MG63 (cell line): ENCODE measurements at regions not wholly inside any gene's neighbourhood (a gene's known extent, or its start where the extent isn't known, plus 50 kb on each side); places are given as distances from the start of the nearest gene placed in this dataset.
"Not testable (repeated sequence)": the region's sequence is repeated elsewhere in the genome, so short reads cannot be mapped to it uniquely, and the experiment has no call there.

Experiments used
- DNase-seq: peaks from one replicate; pipeline ENCODE4 v3.0.0-alpha.2; 2020
- H3K27me3 ChIP-seq: fragments of 250-450 bp; sonication (Bioruptor Pico); 2 replicates; pipeline ENCODE4 v1.5.1; 2020; ENCODE audit warnings: mild to moderate bottlenecking, moderate library complexity
- H3K36me3 ChIP-seq: fragments of 250-450 bp; sonication (Bioruptor Pico); 2 replicates; pipeline ENCODE4 v1.5.1; 2020; ENCODE audit warnings: mild to moderate bottlenecking, moderate library complexity
- H3K4me3 ChIP-seq: fragments of 250-450 bp; sonication (Bioruptor Pico); 2 replicates; pipeline ENCODE4 v1.5.1; 2020; ENCODE audit warnings: mild to moderate bottlenecking, moderate library complexity
- H3K9me3 ChIP-seq: fragments of 250-450 bp; sonication (Bioruptor Pico); 2 replicates; pipeline ENCODE4 v1.5.1; 2020; ENCODE audit warnings: mild to moderate bottlenecking, moderate library complexity

GRCh38 chr17:71760062-71760720 is 360.6 kb upstream of the SOX9 start:
- H3K9me3 ChIP-seq = no peaks in the 10 kb centered on the region
- H3K4me3 ChIP-seq = no peak overlapping the region
- DNase-seq = no peak
- H3K27me3 ChIP-seq = peaks cover 3% of the 10 kb centered on the region; the same call in 1 of the 2 replicates
- H3K36me3 ChIP-seq = no peaks in the 10 kb centered on the region

- no peaks in the 10 kb centered on the region for H3K9me3 ChIP-seq
- no peak for DNase-seq
- H3K36me3 ChIP-seq = no peaks in the 10 kb centered on the region
- no peak overlapping the region for H3K4me3 ChIP-seq
- peaks cover 3% of the 10 kb centered on the region; the same call in 1 of the 2 replicates for H3K27me3 ChIP-seq
These were observed 358.3 kb upstream of the SOX9 start for GRCh38 chr17:71762526-71762925.

GRCh38 chr17:71764505-71764904 is 356.3 kb upstream of the SOX9 start:
- H3K36me3 ChIP-seq = no peaks in the 10 kb centered on the region
- no peaks in the 10 kb centered on the region for H3K27me3 ChIP-seq
- no peak overlapping the region for H3K4me3 ChIP-seq
- DNase-seq = peak; percentile 11
- no peaks in the 10 kb centered on the region for H3K9me3 ChIP-seq

GRCh38 chr17:71765437-71765836 is 355.4 kb upstream of the SOX9 start:
- DNase-seq = no peak
- Histone ChIP-seq H3K4me3 (no peak overlapping the region), H3K9me3 (no peaks in the 10 kb centered on the region), H3K36me3 (no peaks in the 10 kb centered on the region), H3K27me3 (0 out of 2 replicates have a peak, but pooled peaks cover 3% of the 10 kb centered on the region)

- Histone ChIP-seq H3K36me3 (no peaks in the 10 kb centered on the region), H3K4me3 (no peak overlapping the region), H3K9me3 (no peaks in the 10 kb centered on the region), H3K27me3 (peaks cover 6% of the 10 kb centered on the region; the same call in 1 of the 2 replicates)
- DNase-seq = no peak
These were observed 351.0 kb upstream of the SOX9 start for GRCh38 chr17:71769850-71770249.

- no peak overlapping the region for H3K4me3 ChIP-seq
These were observed 343.7 kb upstream of the SOX9 start for GRCh38 chr17:71777048-71777640.

GRCh38 chr17:71779482-71779881 is 341.3 kb upstream of the SOX9 start:
- Histone ChIP-seq H3K36me3 (no peaks in the 10 kb centered on the region), H3K27me3 (peaks cover 5% of the 10 kb centered on the region; the same call in 1 of the 2 replicates), H3K9me3 (no peaks in the 10 kb centered on the region), H3K4me3 (no peak overlapping the region)
- no peak for DNase-seq

More at GRCh38 chr17:71777048-71777640, 343.7 kb upstream of the SOX9 start:
- Histone ChIP-seq H3K9me3 (no peaks in the 10 kb centered on the region), H3K27me3 (peaks cover 6% of the 10 kb centered on the region; the same call in 1 of the 2 replicates), H3K36me3 (no peaks in the 10 kb centered on the region)
- no peak for DNase-seq

GRCh38 chr17:71780596-71780995 is 340.2 kb upstream of the SOX9 start:
- no peak for DNase-seq
- H3K9me3 ChIP-seq = no peaks in the 10 kb centered on the region
- H3K27me3 ChIP-seq = 0 out of 2 replicates have a peak, but pooled peaks cover 3% of the 10 kb centered on the region
- H3K4me3 ChIP-seq = no peak overlapping the region
- no peaks in the 10 kb centered on the region for H3K36me3 ChIP-seq

- not testable (repeated sequence) for H3K4me3 ChIP-seq, H3K27me3 ChIP-seq, H3K36me3 ChIP-seq, H3K9me3 ChIP-seq
- DNase-seq = peak; percentile 48
These were observed 338.8 kb upstream of the SOX9 start for GRCh38 chr17:71782021-71782420.

- Histone ChIP-seq H3K4me3 (no peak overlapping the region), H3K27me3 (no peaks in the 10 kb centered on the region), H3K9me3 (no peaks in the 10 kb centered on the region), H3K36me3 (no peaks in the 10 kb centered on the region)
- DNase-seq = no peak
These were observed 330.0 kb upstream of the SOX9 start for GRCh38 chr17:71790791-71791190.

- Histone ChIP-seq H3K9me3 (no peaks in the 10 kb centered on the region), H3K36me3 (no peaks in the 10 kb centered on the region), H3K27me3 (no peaks in the 10 kb centered on the region), H3K4me3 (no peak overlapping the region)
- no peak for DNase-seq
These were observed 329.5 kb upstream of the SOX9 start for GRCh38 chr17:71791311-71791710.

GRCh38 chr17:71792966-71793365 is 327.9 kb upstream of the SOX9 start:
- Histone ChIP-seq H3K27me3 (no peaks in the 10 kb centered on the region), H3K36me3 (no peaks in the 10 kb centered on the region), H3K9me3 (no peaks in the 10 kb centered on the region), H3K4me3 (no peak overlapping the region)
- peak; percentile 71 for DNase-seq

- Histone ChIP-seq H3K27me3 (no peaks in the 10 kb centered on the region), H3K4me3 (no peak overlapping the region), H3K9me3 (no peaks in the 10 kb centered on the region), H3K36me3 (no peaks in the 10 kb centered on the region)
- no peak for DNase-seq
These were observed 327.3 kb upstream of the SOX9 start for GRCh38 chr17:71793518-71793917.

GRCh38 chr17:71798701-71799100 is 322.1 kb upstream of the SOX9 start:
- no peaks in the 10 kb centered on the region for H3K9me3 ChIP-seq
- H3K4me3 ChIP-seq = no peak overlapping the region
- no peak for DNase-seq
- no peaks in the 10 kb centered on the region for H3K27me3 ChIP-seq
- H3K36me3 ChIP-seq = no peaks in the 10 kb centered on the region

GRCh38 chr17:71799657-71800056 is 321.2 kb upstream of the SOX9 start:
- H3K9me3 ChIP-seq = no peaks in the 10 kb centered on the region
- H3K4me3 ChIP-seq = no peak overlapping the region
- H3K27me3 ChIP-seq = no peaks in the 10 kb centered on the region
- no peak for DNase-seq
- H3K36me3 ChIP-seq = no peaks in the 10 kb centered on the region

GRCh38 chr17:71801301-71801700 is 319.5 kb upstream of the SOX9 start:
- Histone ChIP-seq H3K36me3 (no peaks in the 10 kb centered on the region), H3K27me3 (no peaks in the 10 kb centered on the region), H3K9me3 (no peaks in the 10 kb centered on the region), H3K4me3 (no peak overlapping the region)
- DNase-seq = peak; percentile 90

GRCh38 chr17:71802663-71803062 is 318.2 kb upstream of the SOX9 start:
- no peak for DNase-seq
- Histone ChIP-seq H3K4me3 (no peak overlapping the region), H3K36me3 (no peaks in the 10 kb centered on the region)

GRCh38 chr17:71803656-71804284 is 317.1 kb upstream of the SOX9 start:
- Histone ChIP-seq H3K27me3 (no peaks in the 10 kb centered on the region), H3K4me3 (no peak overlapping the region), H3K36me3 (no peaks in the 10 kb centered on the region), H3K9me3 (no peaks in the 10 kb centered on the region)
- no peak for DNase-seq

More at GRCh38 chr17:71802663-71803062, 318.2 kb upstream of the SOX9 start:
- H3K9me3 ChIP-seq = no peaks in the 10 kb centered on the region
- no peaks in the 10 kb centered on the region for H3K27me3 ChIP-seq
